B cell (primary cell): ENCODE measurements at regions not wholly inside any gene's neighbourhood (a gene's known extent, or its start where the extent isn't known, plus 50 kb on each side); places are given as distances from the start of the nearest gene placed in this dataset.

ENCODE experiments used
- ATAC-seq: fragments of 200-7000 bp; cut with Tn5 transposase; one replicate; pipeline ENCODE4 v1.10.0; 2021; ENCODE audit warnings: low read depth, mild to moderate bottlenecking, moderate number of reproducible peaks, moderate library complexity
- CTCF ChIA-PET: fragments of 350-600 bp; sonication (Branson Sonifier 250); formaldehyde crosslinking; loops from one replicate; lab custom pipeline; 2021; ENCODE audit warnings: antibody characterized with exemption, inconsistent platforms; lab: Charles Lee
- POLR2A ChIA-PET: fragments of 350-600 bp; sonication (Branson Sonifier 250); formaldehyde crosslinking; loops from one replicate; lab custom pipeline; 2021; ENCODE audit warnings: antibody characterized with exemption; lab: Charles Lee
- DNase-seq: peaks from one replicate; pipeline ENCODE4 v3.0.0; 2013
- H2AFZ ChIP-seq: 2 replicates; pipeline ENCODE4 v1.6.1; 2012; ENCODE audit warnings: mild to moderate bottlenecking, low read depth, low read length; ENCODE audit not compliant: insufficient read depth, poor library complexity, severe bottlenecking
- H3K27ac ChIP-seq, 2 donors: 1 replicate in 1 of 2; 2 replicates in 1 of 2; pipeline ENCODE4 v1.5.1; 2012 to 2013; ENCODE audit warnings: low read length in 2 of 2, mild to moderate bottlenecking in 2 of 2, moderate library complexity in 1 of 2
- H3K27me3 ChIP-seq, 4 experiments: fragments of 200-600 bp in 1 of 4; sonication (generic) in 1 of 4; replicated peaks in 1 of 4; 1 replicate in 2 of 4; 2 replicates in 2 of 4; pipeline versions ENCODE4 v1.6.1 to v1.7.0; 2013 to 2016; ENCODE audit warnings: low read length in 3 of 4, mild to moderate bottlenecking in 2 of 4, mixed read lengths in 1 of 4, moderate library complexity in 1 of 4; ENCODE audit not compliant: insufficient read depth in 4 of 4, control insufficient read depth in 3 of 4; ENCODE audit errors: control extremely low read depth in 1 of 4
- H3K36me3 ChIP-seq, 2 experiments: replicated peaks in 1 of 2; 1 replicate in 1 of 2; 2 replicates in 1 of 2; pipeline versions ENCODE4 v1.6.1 to v1.7.1; 2013; ENCODE audit warnings: low read length in 1 of 2; ENCODE audit not compliant: insufficient read depth in 2 of 2, control insufficient read depth in 1 of 2; ENCODE audit errors: control extremely low read depth in 1 of 2, extremely low read depth in 1 of 2
- H3K4me1 ChIP-seq, 2 donors: fragments of 200-600 bp in 1 of 2; sonication (generic) in 1 of 2; 1 replicate in 1 of 2; 2 replicates in 1 of 2; pipeline versions ENCODE4 v1.5.1 to v1.6.1; 2013 to 2017; ENCODE audit warnings: low read length in 2 of 2; ENCODE audit not compliant: control insufficient read depth in 2 of 2, insufficient read depth in 2 of 2
- H3K4me2 ChIP-seq: replicated peaks from 2 replicates; pipeline ENCODE3; 2012; ENCODE audit warnings: mild to moderate bottlenecking, low read depth, low read length; ENCODE audit not compliant: poor library complexity, severe bottlenecking
- H3K4me3 ChIP-seq, 5 experiments: fragments of 200-600 bp in 1 of 5; sonication (generic) in 1 of 5; 1 replicate in 3 of 5; 2 replicates in 2 of 5; pipeline versions ENCODE4 v1.5.1 to v1.7.0; 2011 to 2016; ENCODE audit warnings: low read length in 4 of 5, mild to moderate bottlenecking in 4 of 5, low read depth in 2 of 5, control low read depth in 1 of 5, moderate library complexity in 1 of 5; ENCODE audit not compliant: insufficient read depth in 1 of 5; ENCODE audit errors: control extremely low read depth in 1 of 5, extremely low read depth in 1 of 5
- H3K79me2 ChIP-seq: fragments of 200-600 bp; sonication (generic); one replicate; pipeline ENCODE4 v1.6.0; 2016; ENCODE audit warnings: low read length; ENCODE audit not compliant: control insufficient read depth, insufficient read depth
- H3K9ac ChIP-seq: fragments of 200-600 bp; sonication (generic); 2 replicates; pipeline ENCODE4 v1.6.1; 2017; ENCODE audit warnings: mild to moderate bottlenecking, low read length, moderate library complexity
- H3K9me3 ChIP-seq, 3 donors: one replicate each; pipeline versions ENCODE4 v1.6.1 to v1.7.1; 2013; ENCODE audit warnings: low read length in 2 of 3; ENCODE audit not compliant: control insufficient read depth in 2 of 3, insufficient read depth in 1 of 3; ENCODE audit errors: control extremely low read depth in 1 of 3
- H4K20me1 ChIP-seq: 2 replicates; pipeline ENCODE4 v1.6.0; 2012; ENCODE audit warnings: mild to moderate bottlenecking, low read length; ENCODE audit not compliant: insufficient read depth, control insufficient read depth, poor library complexity, severe bottlenecking
- H3K27ac Mint-ChIP-seq: one replicate; pipeline ENCODE4 v1.8.0; 2021; ENCODE audit warnings: mixed read lengths
- H3K27me3 Mint-ChIP-seq: one replicate; pipeline ENCODE4 v1.8.0; 2021; ENCODE audit warnings: mixed read lengths
- H3K4me1 Mint-ChIP-seq: one replicate; pipeline ENCODE4 v1.8.0; 2021; ENCODE audit warnings: mixed read lengths
- H3K4me3 Mint-ChIP-seq: one replicate; pipeline ENCODE4 v1.8.0; 2021; ENCODE audit warnings: mixed read lengths
- H3K9me3 Mint-ChIP-seq: one replicate; pipeline ENCODE4 v1.8.0; 2022; ENCODE audit warnings: mixed read lengths; ENCODE audit not compliant: insufficient read depth
- EZH2 ChIP-seq: IDR thresholded peaks from 2 replicates; pipeline ENCODE4 v1.6.1; 2012; ENCODE audit warnings: borderline replicate concordance, low read depth, mild to moderate bottlenecking, moderate library complexity, low read length; ENCODE audit not compliant: insufficient read depth, poor library complexity, severe bottlenecking
- WGBS: methylation state at CpG from one replicate; pipeline ENCODE4 v1.1.5; 2013; ENCODE audit warnings: missing lambda C conversion rate; ENCODE audit not compliant: insufficient coverage; 5-methylcytosine and 5-hydroxymethylcytosine counted together
- intact Hi-C: fragments of 100-400 bp; cut with micrococcal nuclease; formaldehyde crosslinking; loops from one replicate; pipeline ENCODE4 v1.10.0; 2022
- TF ChIP-seq, protein P1 (sequence below): fragments of 200-600 bp; IDR thresholded peaks from one replicate; pipeline ENCODE4 v1.8.0; 2022; ENCODE audit warnings: antibody characterized with exemption, mild to moderate bottlenecking

DNA sequence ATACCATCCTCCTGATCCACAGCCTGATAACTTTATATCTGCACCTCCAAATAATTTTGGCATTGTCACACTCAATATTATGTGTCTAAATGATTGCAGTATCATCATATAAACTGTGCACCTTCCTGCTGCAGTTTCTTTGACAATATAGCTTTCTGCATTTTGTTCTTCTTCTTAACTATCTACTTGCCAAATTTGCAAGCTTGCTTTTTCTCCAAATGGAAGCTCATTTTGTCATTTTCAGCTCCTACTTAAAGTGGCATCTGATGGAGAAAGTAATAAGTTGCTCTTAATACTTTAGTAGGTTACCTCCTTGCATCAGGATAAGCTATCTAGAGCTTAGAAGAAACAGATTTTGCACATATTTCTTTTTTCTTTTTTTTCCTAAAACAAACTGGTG, 74.0 kb upstream of the DEFB112 start:
- Histone ChIP-seq H3K4me2 (no peak overlapping the region), H3K27ac (no peak overlapping the region), H3K4me3 (no peak overlapping the region), H3K9ac (no peak overlapping the region), H3K79me2 (no peaks in the 10 kb centered on the region), H3K4me1 (no peaks in the 10 kb centered on the region), H3K36me3 (no peaks in the 10 kb centered on the region), H2AFZ (no peak overlapping the region), H4K20me1 (no peaks in the 10 kb centered on the region), H3K9me3 (no peaks in the 10 kb centered on the region), H3K27me3 (no peaks in the 10 kb centered on the region)
- intact Hi-C loops = no loop called here
- H3K27ac Mint-ChIP-seq = no peak overlapping the region
- ChIA-PET CTCF (no interaction called here), POLR2A (no interaction called here)
- H3K4me3 Mint-ChIP-seq = no peak overlapping the region
- TF ChIP-seq EZH2 = no peak
- TF ChIP-seq, protein P1, sequence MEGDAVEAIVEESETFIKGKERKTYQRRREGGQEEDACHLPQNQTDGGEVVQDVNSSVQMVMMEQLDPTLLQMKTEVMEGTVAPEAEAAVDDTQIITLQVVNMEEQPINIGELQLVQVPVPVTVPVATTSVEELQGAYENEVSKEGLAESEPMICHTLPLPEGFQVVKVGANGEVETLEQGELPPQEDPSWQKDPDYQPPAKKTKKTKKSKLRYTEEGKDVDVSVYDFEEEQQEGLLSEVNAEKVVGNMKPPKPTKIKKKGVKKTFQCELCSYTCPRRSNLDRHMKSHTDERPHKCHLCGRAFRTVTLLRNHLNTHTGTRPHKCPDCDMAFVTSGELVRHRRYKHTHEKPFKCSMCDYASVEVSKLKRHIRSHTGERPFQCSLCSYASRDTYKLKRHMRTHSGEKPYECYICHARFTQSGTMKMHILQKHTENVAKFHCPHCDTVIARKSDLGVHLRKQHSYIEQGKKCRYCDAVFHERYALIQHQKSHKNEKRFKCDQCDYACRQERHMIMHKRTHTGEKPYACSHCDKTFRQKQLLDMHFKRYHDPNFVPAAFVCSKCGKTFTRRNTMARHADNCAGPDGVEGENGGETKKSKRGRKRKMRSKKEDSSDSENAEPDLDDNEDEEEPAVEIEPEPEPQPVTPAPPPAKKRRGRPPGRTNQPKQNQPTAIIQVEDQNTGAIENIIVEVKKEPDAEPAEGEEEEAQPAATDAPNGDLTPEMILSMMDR = no peak
- no peaks in the 10 kb centered on the region for H3K4me1 Mint-ChIP-seq
- DNase-seq = no peak
- no peaks in the 10 kb centered on the region for H3K9me3 Mint-ChIP-seq
- no peak for ATAC-seq
- no peaks in the 10 kb centered on the region for H3K27me3 Mint-ChIP-seq

DNA sequence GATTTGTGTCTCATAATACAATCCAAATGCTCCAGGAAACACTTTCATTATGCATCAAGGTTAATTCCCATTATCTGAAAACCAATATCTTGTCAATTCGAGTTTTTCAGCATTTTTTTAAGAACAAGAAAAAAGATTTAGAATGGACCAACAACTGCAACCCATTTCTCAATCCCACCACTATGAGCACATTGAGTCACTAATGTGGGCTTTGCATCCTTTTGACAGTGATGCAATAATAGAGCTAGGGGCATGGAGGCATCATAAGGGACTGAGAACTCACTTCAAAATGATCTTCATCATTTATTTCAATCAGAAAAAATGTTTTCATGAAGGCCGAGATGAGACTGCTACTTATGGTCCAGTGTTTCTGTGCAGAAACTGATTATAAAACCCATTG, 74.8 kb upstream of the DEFB112 start:
- no CpG with 5 or more reads among the region's 2 CpGs for WGBS
- Mint-ChIP-seq H3K4me1 (no peaks in the 10 kb centered on the region), H3K4me3 (no peak overlapping the region), H3K27me3 (no peaks in the 10 kb centered on the region), H3K9me3 (no peaks in the 10 kb centered on the region), H3K27ac (no peak overlapping the region)
- intact Hi-C loops = no loop called here
- no peaks in the 10 kb centered on the region for H3K79me2 ChIP-seq
- ATAC-seq (no peak), DNase-seq (no peak)
- H3K36me3 ChIP-seq = no peaks in the 10 kb centered on the region
- H3K27me3 ChIP-seq = no peaks in the 10 kb centered on the region
- H4K20me1 ChIP-seq = no peaks in the 10 kb centered on the region
- POLR2A ChIA-PET = no interaction called here
- TF ChIP-seq EZH2 = no peak
- TF ChIP-seq, protein P1 = no peak
- no peaks in the 10 kb centered on the region for H3K4me1 ChIP-seq
- H3K9me3 ChIP-seq = no peaks in the 10 kb centered on the region
- no peak overlapping the region for H3K4me2 ChIP-seq
- no peak overlapping the region for H2AFZ ChIP-seq
- no peak overlapping the region for H3K9ac ChIP-seq
- H3K27ac ChIP-seq = no peak overlapping the region
- CTCF ChIA-PET = no interaction called here
- no peak overlapping the region for H3K4me3 ChIP-seq
